LNCaP clone FGC (cell line): ENCODE measurements at regions not wholly inside any gene's neighbourhood (a gene's known extent, or its start where the extent isn't known, plus 50 kb on each side); places are given as distances from the start of the nearest gene placed in this dataset.

Experiments
- DNase-seq: peaks from one replicate; pipeline ENCODE4 v3.0.0-alpha.2; 2011; ENCODE audit warnings: low read depth
- H3K4me3 ChIP-seq: 2 replicates; pipeline ENCODE4 v1.5.1; 2011; ENCODE audit warnings: mild to moderate bottlenecking, low read depth, low read length, control low read depth
- TF ChIP-seq, protein P1 (sequence below): IDR thresholded peaks from 2 replicates; pipeline ENCODE4 v1.5.1; 2012; ENCODE audit warnings: mild to moderate bottlenecking; ENCODE audit not compliant: control insufficient read depth, insufficient read depth; ENCODE audit errors: extremely low read depth

- H3K4me3 ChIP-seq = no peak overlapping the region
- TF ChIP-seq, protein P1, sequence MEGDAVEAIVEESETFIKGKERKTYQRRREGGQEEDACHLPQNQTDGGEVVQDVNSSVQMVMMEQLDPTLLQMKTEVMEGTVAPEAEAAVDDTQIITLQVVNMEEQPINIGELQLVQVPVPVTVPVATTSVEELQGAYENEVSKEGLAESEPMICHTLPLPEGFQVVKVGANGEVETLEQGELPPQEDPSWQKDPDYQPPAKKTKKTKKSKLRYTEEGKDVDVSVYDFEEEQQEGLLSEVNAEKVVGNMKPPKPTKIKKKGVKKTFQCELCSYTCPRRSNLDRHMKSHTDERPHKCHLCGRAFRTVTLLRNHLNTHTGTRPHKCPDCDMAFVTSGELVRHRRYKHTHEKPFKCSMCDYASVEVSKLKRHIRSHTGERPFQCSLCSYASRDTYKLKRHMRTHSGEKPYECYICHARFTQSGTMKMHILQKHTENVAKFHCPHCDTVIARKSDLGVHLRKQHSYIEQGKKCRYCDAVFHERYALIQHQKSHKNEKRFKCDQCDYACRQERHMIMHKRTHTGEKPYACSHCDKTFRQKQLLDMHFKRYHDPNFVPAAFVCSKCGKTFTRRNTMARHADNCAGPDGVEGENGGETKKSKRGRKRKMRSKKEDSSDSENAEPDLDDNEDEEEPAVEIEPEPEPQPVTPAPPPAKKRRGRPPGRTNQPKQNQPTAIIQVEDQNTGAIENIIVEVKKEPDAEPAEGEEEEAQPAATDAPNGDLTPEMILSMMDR = no peak
- DNase-seq = no peak
Observed at GRCh38 chr19:27885359-27885758, 1327.6 kb downstream of the UQCRFS1 start.

DNA sequence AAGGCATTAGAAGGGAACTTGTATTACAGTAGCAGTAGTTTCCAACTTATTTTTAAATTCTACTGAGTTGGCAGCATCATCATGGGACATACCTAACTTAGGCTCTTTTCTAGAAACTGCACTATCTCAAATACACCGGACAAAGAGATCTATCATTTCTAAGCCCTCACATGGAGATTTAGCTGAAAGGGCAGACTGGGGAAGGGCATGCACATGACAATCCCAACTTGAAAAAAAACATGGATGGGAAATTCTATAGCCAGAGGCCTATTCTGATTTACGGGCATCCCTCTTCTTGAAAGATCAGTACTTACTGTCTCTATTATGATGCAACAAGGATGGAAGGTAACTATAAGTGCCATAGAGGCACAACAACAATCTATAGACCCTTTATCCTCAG is 1328.6 kb downstream of the UQCRFS1 start:
- no peak for DNase-seq
- TF ChIP-seq, protein P1 = no peak
- no peak overlapping the region for H3K4me3 ChIP-seq

GRCh38 chr19:27881213-27881612 is 1331.7 kb downstream of the UQCRFS1 start:
- DNase-seq = no peak
- H3K4me3 ChIP-seq = no peak overlapping the region
- TF ChIP-seq, protein P1 = no peak

- TF ChIP-seq, protein P1 = no peak
- no peak for DNase-seq
- H3K4me3 ChIP-seq = no peak overlapping the region
Observed at GRCh38 chr19:27876976-27877512, 1335.9 kb downstream of the UQCRFS1 start.

- H3K4me3 ChIP-seq = no peak overlapping the region
- DNase-seq = no peak
- TF ChIP-seq, protein P1 = no peak
Observed at GRCh38 chr19:27876489-27876888, 1336.5 kb downstream of the UQCRFS1 start.

DNA sequence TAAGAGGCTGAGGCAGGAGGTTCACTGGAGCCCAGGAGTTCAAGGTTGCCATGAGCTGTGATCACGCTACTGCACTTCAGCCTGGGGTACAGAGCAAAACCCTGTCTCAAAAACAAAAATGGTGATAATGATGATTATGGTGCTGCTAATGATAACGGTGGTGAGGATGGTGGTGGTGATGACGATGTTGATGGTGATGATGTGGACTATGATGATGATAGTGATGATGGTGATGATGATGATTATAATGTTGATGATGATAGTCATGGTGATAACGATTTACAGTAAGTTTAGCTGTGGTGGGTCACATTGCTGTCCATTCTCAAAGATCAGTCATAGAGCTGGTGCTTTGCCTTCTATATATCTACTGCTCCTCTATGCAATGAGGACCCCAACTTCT is 1340.6 kb downstream of the UQCRFS1 start:
- no peak overlapping the region for H3K4me3 ChIP-seq
- TF ChIP-seq, protein P1 = no peak
- DNase-seq = no peak

- H3K4me3 ChIP-seq = no peak overlapping the region
- TF ChIP-seq, protein P1 = no peak
- DNase-seq = no peak
Observed at GRCh38 chr19:27870293-27870692, 1342.7 kb downstream of the UQCRFS1 start.
